IPS DF 4.7 (cell line): ENCODE measurements at regions not wholly inside any gene's neighbourhood (a gene's known extent, or its start where the extent isn't known, plus 50 kb on each side); places are given as distances from the start of the nearest gene placed in this dataset.
A peak's percentile ranks its signal among the peaks of the same experiment; 100 is the strongest.
"Not testable (repeated sequence)": the region's sequence is repeated elsewhere in the genome, so short reads cannot be mapped to it uniquely, and the experiment has no call there.

ENCODE experiments used
- DNase-seq: peaks from one replicate; pipeline ENCODE4 v3.0.0-alpha.2; 2013; ENCODE audit warnings: low spot score; ENCODE audit errors: extremely low read depth

DNA sequence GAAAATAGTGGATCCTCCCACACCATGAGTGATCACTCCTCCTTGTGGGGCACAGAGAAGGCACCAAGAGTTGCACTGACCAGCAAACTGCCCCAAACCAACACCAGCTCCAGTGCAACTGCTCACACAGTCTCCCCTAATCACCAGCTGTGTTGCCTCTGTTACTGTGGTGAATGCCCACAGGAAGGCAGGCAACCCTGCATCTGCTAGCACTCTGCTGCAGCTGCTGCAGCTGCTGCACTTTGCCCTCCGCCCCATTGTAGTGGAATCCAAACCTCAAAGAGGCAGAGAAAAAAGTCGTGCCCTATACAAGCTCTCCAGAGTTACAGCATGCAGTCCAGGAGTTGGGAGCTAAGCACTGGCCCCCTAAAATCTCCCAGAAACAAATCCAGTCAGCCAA is 339.6 kb downstream of the TRIM36 start:
- no peak for DNase-seq

DNA sequence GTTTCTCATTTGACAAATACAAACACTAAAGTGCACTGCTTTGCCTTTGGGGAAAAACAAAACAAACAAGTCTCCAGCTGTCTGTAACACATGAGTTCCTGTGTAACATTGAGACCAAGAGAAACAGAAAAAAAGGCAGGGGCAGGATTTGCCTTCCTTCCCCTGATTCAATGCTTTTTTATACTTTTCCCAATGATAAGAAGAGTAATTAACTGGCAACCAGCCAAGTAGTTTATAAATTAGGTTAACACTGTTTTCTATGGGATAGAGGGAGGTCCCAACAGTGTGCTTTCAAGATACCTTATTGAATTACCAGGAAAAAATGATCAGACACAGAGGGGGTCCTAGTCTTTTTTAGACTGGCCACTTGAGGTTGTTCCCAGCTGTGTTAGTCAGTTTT is 346.8 kb downstream of the TRIM36 start:
- no peak for DNase-seq

DNA sequence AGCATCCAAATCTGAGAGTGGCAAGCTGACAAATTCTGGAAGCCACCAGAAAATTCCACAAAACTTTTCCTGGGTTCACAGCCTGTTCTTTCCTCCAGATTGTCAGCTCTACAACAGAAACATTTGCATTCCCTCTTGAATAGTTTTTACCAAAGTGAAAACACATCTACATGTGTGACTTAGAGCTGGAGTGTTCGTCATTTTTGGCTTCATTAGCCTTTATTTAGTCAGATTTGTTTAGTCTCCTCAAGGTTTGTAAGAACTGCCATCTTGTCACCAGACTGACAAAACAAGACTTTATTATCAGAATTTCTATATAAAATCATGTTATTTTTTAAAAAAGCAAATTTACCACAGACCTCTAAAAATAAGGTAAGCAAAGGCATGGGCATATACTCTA is 347.3 kb downstream of the TRIM36 start:
- no peak for DNase-seq

DNA sequence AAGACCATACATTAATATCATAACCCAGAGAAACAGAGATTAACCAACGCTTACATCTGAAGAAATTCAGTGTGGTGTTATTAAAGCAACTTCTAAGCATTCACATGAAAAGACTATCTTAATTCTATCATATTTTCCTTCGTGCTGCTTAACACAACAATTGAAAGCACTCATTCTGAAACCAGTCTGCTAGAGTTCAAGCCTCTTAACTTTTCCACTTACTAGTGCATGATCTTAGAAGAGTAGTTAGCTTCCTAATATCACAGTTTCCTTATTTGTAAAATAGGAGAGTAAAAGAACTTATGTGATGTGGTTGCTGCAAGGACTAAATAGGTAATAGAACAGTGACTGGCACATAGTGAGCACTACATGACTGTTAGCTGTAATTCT is 379.3 kb downstream of the TRIM36 start:
- DNase-seq, result no peak

GRCh38 chr5:114789773-114790402 is 379.8 kb downstream of the TRIM36 start:
- peak; percentile 53 for DNase-seq

DNA sequence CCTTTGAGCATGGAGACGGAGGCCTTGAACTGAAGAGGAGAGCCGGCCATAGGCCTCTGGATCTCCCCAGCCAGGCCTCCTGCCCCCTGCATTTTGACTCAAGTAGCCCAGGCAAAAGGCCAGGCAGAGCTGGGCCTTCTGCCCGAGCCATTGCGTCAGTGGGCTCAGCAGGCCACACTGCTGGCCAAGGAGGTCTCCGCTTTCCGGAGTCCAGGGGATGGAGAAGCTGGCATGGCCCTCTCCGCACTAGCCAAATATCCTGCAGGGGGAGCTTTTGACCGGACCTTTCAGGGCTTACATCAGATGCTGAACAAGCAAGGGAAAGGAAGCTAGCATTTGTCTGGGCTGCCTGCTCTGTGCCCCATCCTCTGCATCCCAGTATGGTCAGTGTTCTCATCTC is 386.8 kb downstream of the TRIM36 start:
- DNase-seq, result peak; percentile 25

DNA sequence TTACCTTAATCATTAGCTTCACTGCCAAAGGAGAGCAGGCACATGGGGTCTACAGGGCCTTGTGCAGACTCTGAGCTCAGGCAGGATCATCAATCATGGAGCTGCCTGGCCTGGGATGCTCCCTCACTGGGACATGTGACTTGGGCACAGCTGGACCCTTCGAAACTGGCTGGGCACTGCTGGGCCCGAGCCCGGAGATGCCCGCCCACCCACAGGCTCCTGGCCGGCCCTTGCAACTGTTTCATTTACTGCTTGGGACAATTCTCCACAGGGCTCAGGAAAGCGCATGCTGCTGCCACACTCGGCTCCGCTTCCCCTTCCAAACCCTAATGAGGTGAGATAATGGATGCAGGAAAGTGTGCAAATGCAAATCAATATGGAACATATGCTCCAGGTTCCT is 387.5 kb downstream of the TRIM36 start:
- DNase-seq, result no peak

DNA sequence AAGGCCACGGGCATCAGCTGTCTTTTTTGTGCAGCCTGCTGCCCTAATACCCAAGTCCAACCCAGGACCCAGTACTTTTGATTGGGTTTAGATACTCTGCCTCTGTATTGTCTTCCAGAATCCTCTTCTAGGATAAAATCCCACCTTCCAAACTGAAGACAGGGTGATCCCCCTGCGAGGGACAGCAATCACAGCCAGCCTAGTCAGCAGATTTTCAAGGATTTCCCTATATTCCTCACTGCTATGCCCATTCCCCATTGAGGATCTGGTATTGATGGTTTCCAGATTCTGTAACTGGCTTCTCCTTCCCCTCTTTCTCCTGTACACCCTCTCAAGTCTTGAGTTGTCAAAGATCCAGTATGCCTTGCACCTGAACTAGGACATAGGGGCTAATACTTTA is 389.4 kb downstream of the TRIM36 start:
- no peak for DNase-seq

- no peak for DNase-seq
These were observed 382.5 kb downstream of the KCNN2 start for GRCh38 chr5:114744406-114744805.

GRCh38 chr5:114734238-114734637 is 372.4 kb downstream of the KCNN2 start:
- DNase-seq, result no peak

DNA sequence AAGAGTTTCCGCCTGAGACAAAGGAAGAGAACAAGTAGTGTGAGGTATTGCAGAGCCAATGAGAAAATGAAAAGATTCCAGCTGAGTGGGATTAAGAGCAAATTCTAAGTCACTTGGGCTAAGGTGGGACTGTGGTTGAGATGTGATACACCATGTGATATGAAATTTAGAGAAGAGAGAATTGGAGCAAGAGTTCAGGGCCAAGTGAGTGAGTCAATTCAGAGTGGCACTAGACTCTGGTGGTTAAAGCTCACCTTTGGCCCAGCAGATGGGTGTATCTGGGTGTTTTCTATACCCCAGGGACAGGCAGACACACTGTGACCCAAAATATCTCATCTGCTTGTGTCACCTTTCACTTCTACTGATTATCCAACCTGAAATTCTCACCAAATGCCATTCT is 368.1 kb downstream of the KCNN2 start:
- no peak for DNase-seq

DNA sequence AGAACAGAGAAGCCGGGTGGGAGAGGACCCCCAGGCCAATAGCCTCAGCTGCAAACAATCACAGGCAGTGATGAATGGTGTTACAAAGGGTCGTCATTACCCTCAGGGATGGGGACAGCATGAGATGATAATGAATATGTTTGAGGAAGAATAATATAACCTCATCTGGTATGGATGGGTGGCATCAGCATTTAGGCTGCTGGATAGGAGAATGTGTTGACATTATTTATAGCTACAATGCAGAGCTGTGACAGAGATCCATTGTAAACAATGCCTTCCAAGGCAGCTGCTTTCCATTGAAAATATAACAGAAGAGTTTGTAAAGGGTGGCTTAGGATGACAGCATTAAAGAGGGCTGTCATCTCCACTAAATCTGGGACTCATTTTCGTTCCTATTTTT is 365.5 kb downstream of the KCNN2 start:
- no peak for DNase-seq

GRCh38 chr5:114726131-114726530 is 364.3 kb downstream of the KCNN2 start:
- DNase-seq, result no peak

DNA sequence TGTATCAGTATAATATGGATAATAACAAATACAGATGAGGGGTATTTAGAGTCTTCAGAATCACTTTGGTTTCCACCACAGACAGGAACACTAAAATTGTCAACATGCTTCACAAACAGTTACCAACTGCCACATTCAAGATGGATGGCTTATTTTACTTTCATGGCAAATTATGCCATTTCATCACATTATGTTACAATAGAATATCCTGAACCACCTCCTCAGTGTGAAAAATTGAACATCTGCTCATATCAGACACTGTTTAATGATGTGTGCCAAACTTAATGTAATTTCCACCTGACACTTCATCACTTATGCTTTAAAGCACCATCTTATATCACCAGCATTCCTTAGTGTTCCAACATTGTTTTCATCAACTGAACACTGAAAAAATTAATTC is 357.4 kb downstream of the KCNN2 start:
- no peak for DNase-seq

DNA sequence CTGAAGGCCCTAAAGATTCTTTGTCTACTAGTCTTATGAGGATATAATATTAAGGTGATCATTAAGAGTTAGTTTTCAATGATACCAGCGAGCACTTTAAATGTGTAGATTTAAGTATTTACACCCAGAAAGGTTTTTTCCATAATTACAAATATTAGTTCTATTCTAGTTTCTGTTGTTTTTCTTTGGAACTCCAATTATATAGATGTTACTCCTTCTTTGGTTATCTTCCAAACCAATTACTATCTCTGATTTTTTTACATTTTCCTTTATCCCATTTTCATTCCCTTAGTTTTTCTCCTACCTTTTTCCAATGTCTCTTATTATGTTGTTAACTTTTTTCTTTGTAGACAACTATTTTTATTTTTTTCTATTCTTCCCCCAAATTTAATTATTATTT is 355.1 kb downstream of the KCNN2 start:
- DNase-seq, result no peak

- DNase-seq, result not testable (repeated sequence)
These were observed 342.5 kb downstream of the KCNN2 start for GRCh38 chr5:114704225-114704893.

GRCh38 chr5:114702731-114703130 is 340.9 kb downstream of the KCNN2 start:
- no peak for DNase-seq

DNA sequence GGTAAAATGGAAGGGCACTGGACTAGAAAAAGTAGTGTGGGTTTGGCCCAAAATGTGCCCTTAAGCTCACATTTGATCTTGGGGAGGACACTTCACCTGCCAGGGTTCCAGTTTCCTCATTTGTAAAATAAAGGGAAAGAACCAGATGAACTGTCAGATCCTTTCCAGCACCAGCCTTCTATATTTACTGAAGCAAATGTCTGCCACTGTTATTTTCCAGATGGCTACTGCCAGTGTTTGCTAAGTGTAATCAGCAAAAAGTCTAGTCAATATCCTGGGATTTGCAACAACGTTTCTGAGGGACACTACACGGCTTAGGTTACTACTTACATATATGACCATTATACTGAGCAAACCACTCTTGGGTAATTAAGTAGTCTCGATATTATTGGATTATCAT is 340.3 kb downstream of the KCNN2 start:
- DNase-seq, result no peak

- no peak for DNase-seq
These were observed 339.0 kb downstream of the KCNN2 start for GRCh38 chr5:114700823-114701222.

- no peak for DNase-seq
These were observed 333.5 kb downstream of the KCNN2 start for GRCh38 chr5:114695292-114695904.

DNA sequence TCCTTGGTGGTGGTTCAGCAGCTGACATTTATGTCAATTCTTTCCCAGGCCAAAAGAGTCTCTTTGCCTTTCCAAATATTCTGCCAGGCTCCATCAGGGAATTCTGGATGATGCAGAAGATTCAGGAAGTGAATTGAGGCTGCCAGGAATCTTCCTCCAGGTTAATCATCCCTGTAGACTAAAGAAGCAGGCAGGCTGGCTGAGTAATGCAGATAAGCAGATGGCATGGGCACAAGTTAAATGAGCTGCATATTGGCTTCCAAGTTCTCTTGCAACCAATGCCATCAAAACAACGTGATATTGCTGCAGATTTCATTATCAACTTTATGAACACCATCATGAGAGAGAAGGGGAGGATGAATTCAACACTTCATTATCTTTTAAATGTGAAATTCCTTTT is 324.5 kb downstream of the KCNN2 start:
- no peak for DNase-seq

DNA sequence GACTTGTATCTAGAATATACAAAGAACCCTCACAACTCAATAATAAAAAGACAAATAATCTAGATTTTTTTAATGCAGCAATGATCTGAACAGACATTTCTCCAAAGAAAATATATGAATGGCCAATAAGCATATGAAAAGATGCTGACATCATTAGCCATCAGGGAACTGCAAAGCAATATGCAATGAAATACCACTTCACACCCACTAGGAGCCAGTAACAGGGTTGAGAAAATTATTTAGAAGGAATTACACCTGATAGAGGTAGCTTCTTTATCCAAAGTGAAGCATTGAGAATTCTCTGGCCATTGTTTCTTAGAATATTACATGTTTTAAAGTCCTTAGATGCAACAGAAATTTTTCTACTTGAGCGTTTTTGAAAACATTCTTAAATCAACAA is 316.9 kb downstream of the KCNN2 start:
- no peak for DNase-seq

- DNase-seq, result no peak
These were observed 303.7 kb downstream of the KCNN2 start for GRCh38 chr5:114665551-114665950.
